ENCODE measurements at regions not wholly inside any gene's neighbourhood (a gene's known extent, or its start where the extent isn't known, plus 50 kb on each side); places are given as distances from the start of the nearest gene placed in this dataset.

GRCh38 chr6:1538369-1538768 lies 71.3 kb upstream of the FOXC1 start:
- POLR2A ChIA-PET, result no interaction called here
- CTCF ChIA-PET, result no interaction called here
- WGBS (ENCODE audit: insufficient coverage), result 83% methylated on average over 5 of the region's 5 CpGs

GRCh38 chr6:1538810-1539478 lies 70.8 kb upstream of the FOXC1 start:
- H3K36me3 ChIP-seq (ENCODE audit: control insufficient read depth in 4 of 4, insufficient read depth in 4 of 4, low read length in 3 of 4), result no peaks in the 10 kb centered on the region
- no peak for DNase-seq
- H3K4me3 ChIP-seq (ENCODE audit: control insufficient read depth in 1 of 7, extremely low read depth in 1 of 7, insufficient read depth in 4 of 7, low read depth in 2 of 7, low read length in 6 of 7), result no peak overlapping the region
- WGBS (ENCODE audit: insufficient coverage), result 94% methylated on average over 15 of the region's 16 CpGs
- no peak overlapping the region for H3K27ac ChIP-seq (ENCODE audit: insufficient read depth in 1 of 2, low read depth in 1 of 2, low read length in 2 of 2, poor library complexity in 1 of 2, severe bottlenecking in 2 of 2)
- peaks cover 0 to 7% (median 0%) of the 10 kb centered on the region in 5 experiments for H3K9me3 ChIP-seq (ENCODE audit: control extremely low read depth in 1 of 5, control insufficient read depth in 4 of 5, insufficient read depth in 2 of 5, low read depth in 1 of 5, low read length in 4 of 5)
- POLR2A ChIA-PET, result no interaction called here
- no peaks in the 10 kb centered on the region for H3K27me3 ChIP-seq (replicated peaks in 2 of 5; ENCODE audit: control insufficient read depth in 4 of 5, insufficient read depth in 5 of 5, low read length in 4 of 5)
- CTCF ChIA-PET, result no interaction called here
- H3K4me1 ChIP-seq (ENCODE audit: control extremely low read depth in 1 of 4, control insufficient read depth in 4 of 4, insufficient read depth in 4 of 4, low read length in 3 of 4), result peaks cover 0 to 17% (median 0%) of the 10 kb centered on the region in 4 experiments

More at GRCh38 chr6:1538369-1538768, 71.3 kb upstream of the FOXC1 start:
- no peak overlapping the region for H3K4me3 ChIP-seq (ENCODE audit: control insufficient read depth in 1 of 7, extremely low read depth in 1 of 7, insufficient read depth in 4 of 7, low read depth in 2 of 7, low read length in 6 of 7)
- no peaks in the 10 kb centered on the region for H3K36me3 ChIP-seq (ENCODE audit: control insufficient read depth in 4 of 4, insufficient read depth in 4 of 4, low read length in 3 of 4)
- H3K27ac ChIP-seq (ENCODE audit: insufficient read depth in 1 of 2, low read depth in 1 of 2, low read length in 2 of 2, poor library complexity in 1 of 2, severe bottlenecking in 2 of 2), result no peak overlapping the region
- peaks cover 0 to 17% (median 0%) of the 10 kb centered on the region in 4 experiments for H3K4me1 ChIP-seq (ENCODE audit: control extremely low read depth in 1 of 4, control insufficient read depth in 4 of 4, insufficient read depth in 4 of 4, low read length in 3 of 4)
- DNase-seq, result no peak
- peaks cover 0 to 7% (median 0%) of the 10 kb centered on the region in 5 experiments for H3K9me3 ChIP-seq (ENCODE audit: control extremely low read depth in 1 of 5, control insufficient read depth in 4 of 5, insufficient read depth in 2 of 5, low read depth in 1 of 5, low read length in 4 of 5)
- no peaks in the 10 kb centered on the region for H3K27me3 ChIP-seq (replicated peaks in 2 of 5; ENCODE audit: control insufficient read depth in 4 of 5, insufficient read depth in 5 of 5, low read length in 4 of 5)

- H3K27ac ChIP-seq (ENCODE audit: insufficient read depth in 1 of 2, low read depth in 1 of 2, low read length in 2 of 2, poor library complexity in 1 of 2, severe bottlenecking in 2 of 2), result no peak overlapping the region
- H3K4me1 ChIP-seq (ENCODE audit: control extremely low read depth in 1 of 4, control insufficient read depth in 4 of 4, insufficient read depth in 4 of 4, low read length in 3 of 4), result peaks cover 0 to 12% (median 0%) of the 10 kb centered on the region in 4 experiments
- no peaks in the 10 kb centered on the region for H3K27me3 ChIP-seq (replicated peaks in 2 of 5; ENCODE audit: control insufficient read depth in 4 of 5, insufficient read depth in 5 of 5, low read length in 4 of 5)
- no peak for DNase-seq
- H3K9me3 ChIP-seq (ENCODE audit: control extremely low read depth in 1 of 5, control insufficient read depth in 4 of 5, insufficient read depth in 2 of 5, low read depth in 1 of 5, low read length in 4 of 5), result peaks cover 0 to 7% (median 3%) of the 10 kb centered on the region in 5 experiments
- H3K4me3 ChIP-seq (ENCODE audit: control insufficient read depth in 1 of 7, extremely low read depth in 1 of 7, insufficient read depth in 4 of 7, low read depth in 2 of 7, low read length in 6 of 7), result no peak overlapping the region
- H3K36me3 ChIP-seq (ENCODE audit: control insufficient read depth in 4 of 4, insufficient read depth in 4 of 4, low read length in 3 of 4), result peaks cover 0 to under 1% (median 0%) of the 10 kb centered on the region in 4 experiments
- POLR2A ChIA-PET, result no interaction called here
- WGBS (ENCODE audit: insufficient coverage), result 100% methylated on average over 9 of the region's 11 CpGs
- CTCF ChIA-PET, result no interaction called here
Observed at GRCh38 chr6:1540864-1541521, 68.7 kb upstream of the FOXC1 start.

- no peak overlapping the region for H3K4me3 ChIP-seq (ENCODE audit: control insufficient read depth in 1 of 7, extremely low read depth in 1 of 7, insufficient read depth in 4 of 7, low read depth in 2 of 7, low read length in 6 of 7)
- H3K36me3 ChIP-seq (ENCODE audit: control insufficient read depth in 4 of 4, insufficient read depth in 4 of 4, low read length in 3 of 4), result peaks cover 0 to 3% (median 0%) of the 10 kb centered on the region in 4 experiments
- H3K9me3 ChIP-seq (ENCODE audit: control extremely low read depth in 1 of 5, control insufficient read depth in 4 of 5, insufficient read depth in 2 of 5, low read depth in 1 of 5, low read length in 4 of 5), result peaks cover 0 to 7% (median 3%) of the 10 kb centered on the region in 5 experiments
- no peaks in the 10 kb centered on the region for H3K27me3 ChIP-seq (replicated peaks in 2 of 5; ENCODE audit: control insufficient read depth in 4 of 5, insufficient read depth in 5 of 5, low read length in 4 of 5)
- ChIA-PET POLR2A (no interaction called here), CTCF (interaction anchor here (1.3 kb wide), 1 partner anchor 13 kb away, joined by 4 read pairs; no protein-coding TSS in a partner anchor)
- H3K4me1 ChIP-seq (ENCODE audit: control extremely low read depth in 1 of 4, control insufficient read depth in 4 of 4, insufficient read depth in 4 of 4, low read length in 3 of 4), result peaks cover 0 to 2% (median 0%) of the 10 kb centered on the region in 4 experiments
- H3K27ac ChIP-seq (ENCODE audit: insufficient read depth in 1 of 2, low read depth in 1 of 2, low read length in 2 of 2, poor library complexity in 1 of 2, severe bottlenecking in 2 of 2), result no peak overlapping the region
- DNase-seq, result no peak
Observed at GRCh38 chr6:1542335-1542734, 67.4 kb upstream of the FOXC1 start.

- ChIA-PET CTCF (interaction anchor here (1.3 kb wide), 1 partner anchor 12 kb away, joined by 4 read pairs; no protein-coding TSS in a partner anchor), POLR2A (no interaction called here)
- WGBS (ENCODE audit: insufficient coverage), result 33% methylated on average over 1 of the region's 3 CpGs
Observed at GRCh38 chr6:1542764-1543163, 67.0 kb upstream of the FOXC1 start.

GRCh38 chr6:1544000-1544399 lies 65.7 kb upstream of the FOXC1 start:
- POLR2A ChIA-PET, result no interaction called here
- 85% methylated on average over 3 of the region's 3 CpGs for WGBS (ENCODE audit: insufficient coverage)
- CTCF ChIA-PET, result interaction anchor here (1.0 kb wide), 1 partner anchor 15 kb away, joined by 3 read pairs; no protein-coding TSS in a partner anchor

More at GRCh38 chr6:1542764-1543163, 67.0 kb upstream of the FOXC1 start:
- no peak for DNase-seq
- Histone ChIP-seq H3K27me3 (replicated peaks in 2 of 5; ENCODE audit: control insufficient read depth in 4 of 5, insufficient read depth in 5 of 5, low read length in 4 of 5) (no peaks in the 10 kb centered on the region), H3K36me3 (ENCODE audit: control insufficient read depth in 4 of 4, insufficient read depth in 4 of 4, low read length in 3 of 4) (peaks cover 0 to 3% (median 0%) of the 10 kb centered on the region in 4 experiments), H3K4me1 (ENCODE audit: control extremely low read depth in 1 of 4, control insufficient read depth in 4 of 4, insufficient read depth in 4 of 4, low read length in 3 of 4) (no peaks in the 10 kb centered on the region), H3K9me3 (ENCODE audit: control extremely low read depth in 1 of 5, control insufficient read depth in 4 of 5, insufficient read depth in 2 of 5, low read depth in 1 of 5, low read length in 4 of 5) (peaks cover 0 to 7% (median 3%) of the 10 kb centered on the region in 5 experiments), H3K4me3 (ENCODE audit: control insufficient read depth in 1 of 7, extremely low read depth in 1 of 7, insufficient read depth in 4 of 7, low read depth in 2 of 7, low read length in 6 of 7) (no peak overlapping the region), H3K27ac (ENCODE audit: insufficient read depth in 1 of 2, low read depth in 1 of 2, low read length in 2 of 2, poor library complexity in 1 of 2, severe bottlenecking in 2 of 2) (no peak overlapping the region)

GRCh38 chr6:1544603-1545002 lies 65.1 kb upstream of the FOXC1 start:
- H3K9me3 ChIP-seq (ENCODE audit: control extremely low read depth in 1 of 5, control insufficient read depth in 4 of 5, insufficient read depth in 2 of 5, low read depth in 1 of 5, low read length in 4 of 5), result peaks cover 0 to 7% (median 3%) of the 10 kb centered on the region in 5 experiments
- no peaks in the 10 kb centered on the region for H3K4me1 ChIP-seq (ENCODE audit: control extremely low read depth in 1 of 4, control insufficient read depth in 4 of 4, insufficient read depth in 4 of 4, low read length in 3 of 4)
- POLR2A ChIA-PET, result no interaction called here
- DNase-seq, result no peak
- H3K27ac ChIP-seq (ENCODE audit: insufficient read depth in 1 of 2, low read depth in 1 of 2, low read length in 2 of 2, poor library complexity in 1 of 2, severe bottlenecking in 2 of 2), result no peak overlapping the region
- CTCF ChIA-PET, result interaction anchor here (1.0 kb wide), 1 partner anchor 15 kb away, joined by 3 read pairs; no protein-coding TSS in a partner anchor
- H3K4me3 ChIP-seq (ENCODE audit: control insufficient read depth in 1 of 7, extremely low read depth in 1 of 7, insufficient read depth in 4 of 7, low read depth in 2 of 7, low read length in 6 of 7), result no peak overlapping the region
- H3K36me3 ChIP-seq (ENCODE audit: control insufficient read depth in 4 of 4, insufficient read depth in 4 of 4, low read length in 3 of 4), result peaks cover 0 to 6% (median 0%) of the 10 kb centered on the region in 4 experiments
- WGBS (ENCODE audit: insufficient coverage), result 100% methylated on average over 1 of the region's 2 CpGs
- H3K27me3 ChIP-seq (replicated peaks in 2 of 5; ENCODE audit: control insufficient read depth in 4 of 5, insufficient read depth in 5 of 5, low read length in 4 of 5), result no peaks in the 10 kb centered on the region

More at GRCh38 chr6:1544000-1544399, 65.7 kb upstream of the FOXC1 start:
- Histone ChIP-seq H3K9me3 (ENCODE audit: control extremely low read depth in 1 of 5, control insufficient read depth in 4 of 5, insufficient read depth in 2 of 5, low read depth in 1 of 5, low read length in 4 of 5) (peaks cover 0 to 7% (median 3%) of the 10 kb centered on the region in 5 experiments), H3K27ac (ENCODE audit: insufficient read depth in 1 of 2, low read depth in 1 of 2, low read length in 2 of 2, poor library complexity in 1 of 2, severe bottlenecking in 2 of 2) (no peak overlapping the region), H3K4me1 (ENCODE audit: control extremely low read depth in 1 of 4, control insufficient read depth in 4 of 4, insufficient read depth in 4 of 4, low read length in 3 of 4) (no peaks in the 10 kb centered on the region), H3K4me3 (ENCODE audit: control insufficient read depth in 1 of 7, extremely low read depth in 1 of 7, insufficient read depth in 4 of 7, low read depth in 2 of 7, low read length in 6 of 7) (no peak overlapping the region), H3K27me3 (replicated peaks in 2 of 5; ENCODE audit: control insufficient read depth in 4 of 5, insufficient read depth in 5 of 5, low read length in 4 of 5) (no peaks in the 10 kb centered on the region), H3K36me3 (ENCODE audit: control insufficient read depth in 4 of 4, insufficient read depth in 4 of 4, low read length in 3 of 4) (peaks cover 0 to 6% (median 0%) of the 10 kb centered on the region in 4 experiments)
- DNase-seq, result no peak
